ENCODE measurements at regions not wholly inside any gene's neighbourhood (a gene's known extent, or its start where the extent isn't known, plus 50 kb on each side); places are given as distances from the start of the nearest gene placed in this dataset.
"Not testable (repeated sequence)": the region's sequence is repeated elsewhere in the genome, so short reads cannot be mapped to it uniquely, and the experiment has no call there.

DNA sequence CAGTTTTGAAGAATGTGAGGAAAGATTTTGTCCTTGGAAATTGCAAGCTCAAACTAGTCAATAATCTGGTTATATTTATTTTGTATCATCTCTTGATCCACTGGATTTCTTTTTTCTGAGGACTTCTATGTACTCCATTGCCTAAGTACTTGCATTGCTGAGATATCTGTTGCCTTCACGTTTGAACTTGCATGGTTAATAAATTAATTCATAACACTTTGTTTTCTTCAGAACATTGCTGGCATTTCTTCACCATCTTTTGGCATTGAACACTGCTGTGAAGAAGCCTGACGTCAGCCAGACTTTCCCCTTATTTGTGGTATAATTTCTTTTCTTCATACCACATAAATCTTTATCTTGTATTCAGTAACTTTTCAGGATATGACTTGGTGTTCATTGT, 246.0 kb upstream of the KIF2A start:
- DNase-seq, result no peak

- no peak for DNase-seq
Observed at GRCh38 chr5:62065050-62065449, 241.0 kb upstream of the KIF2A start.

DNA sequence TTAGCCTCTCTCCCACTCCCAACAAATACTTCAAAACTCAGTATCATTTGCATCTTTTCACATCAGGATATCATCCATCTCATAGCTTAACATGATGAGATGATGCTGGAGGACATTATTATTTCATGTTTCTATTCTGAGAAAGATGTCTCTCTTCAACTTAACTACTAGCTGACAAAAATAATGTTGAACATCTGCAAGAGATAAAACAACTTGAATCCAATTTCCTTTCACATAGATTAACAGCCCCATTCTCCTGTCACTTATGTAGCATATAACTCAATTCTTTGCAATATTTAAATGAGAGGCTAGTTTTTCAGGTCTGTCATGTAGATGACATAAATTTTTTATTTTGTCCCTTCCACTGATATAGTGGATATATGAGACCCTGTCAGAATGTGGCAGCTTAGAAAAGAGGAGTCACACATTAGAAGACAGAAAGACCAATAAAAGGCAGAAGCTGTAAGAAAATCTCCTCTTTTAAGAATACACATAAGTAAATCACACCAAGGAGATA, 239.2 kb upstream of the KIF2A start:
- no peak for DNase-seq

- no peak for DNase-seq
Observed at GRCh38 chr5:62068554-62068953, 237.5 kb upstream of the KIF2A start.

- DNase-seq, result no peak
Observed at GRCh38 chr5:62077387-62077786, 228.6 kb upstream of the KIF2A start.

GRCh38 chr5:62077823-62078550, 228.0 kb upstream of the KIF2A start:
- no peak for DNase-seq

DNA sequence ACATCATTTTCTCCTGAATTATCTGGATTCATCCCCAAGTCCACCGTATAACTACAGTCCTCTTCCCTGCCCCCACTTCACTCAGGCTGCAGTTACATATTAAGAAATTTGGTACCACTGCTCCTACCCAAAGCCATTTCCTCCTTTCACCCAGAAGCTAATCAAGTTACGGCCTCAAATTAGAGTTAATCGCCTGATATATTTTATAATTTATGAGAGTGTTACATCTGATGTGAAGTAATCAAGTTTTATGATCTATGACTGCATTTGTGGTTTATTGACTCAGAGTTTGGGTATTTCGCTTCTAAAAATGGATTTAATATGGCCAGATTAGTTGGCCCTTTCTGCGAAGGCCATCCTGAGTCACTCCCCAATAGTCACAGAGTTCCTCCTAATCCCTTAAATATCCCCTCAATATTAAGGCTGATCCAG, 223.6 kb upstream of the KIF2A start:
- DNase-seq, result no peak

DNA sequence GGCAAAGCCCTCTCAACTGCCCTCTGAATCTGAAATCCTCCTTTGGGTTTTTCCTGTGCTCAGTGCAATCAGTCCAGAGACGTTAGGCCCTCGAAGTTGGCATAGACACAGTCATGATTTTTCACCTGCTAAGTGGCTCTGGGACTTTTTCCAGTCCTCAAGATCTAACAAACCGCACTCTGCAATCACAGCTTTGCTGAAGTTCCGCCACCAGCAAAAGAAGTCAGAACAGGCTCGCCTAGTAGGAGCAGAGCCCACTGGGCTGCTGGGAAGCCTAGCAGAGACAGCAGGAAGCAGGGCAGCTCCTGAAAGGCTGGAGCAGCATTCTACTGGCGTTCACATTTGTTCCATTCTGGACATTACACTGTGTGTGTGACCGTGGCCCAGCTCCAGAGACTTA, 222.8 kb upstream of the KIF2A start:
- DNase-seq, result no peak

GRCh38 chr5:62083661-62084060, 222.3 kb upstream of the KIF2A start:
- DNase-seq, result no peak

DNA sequence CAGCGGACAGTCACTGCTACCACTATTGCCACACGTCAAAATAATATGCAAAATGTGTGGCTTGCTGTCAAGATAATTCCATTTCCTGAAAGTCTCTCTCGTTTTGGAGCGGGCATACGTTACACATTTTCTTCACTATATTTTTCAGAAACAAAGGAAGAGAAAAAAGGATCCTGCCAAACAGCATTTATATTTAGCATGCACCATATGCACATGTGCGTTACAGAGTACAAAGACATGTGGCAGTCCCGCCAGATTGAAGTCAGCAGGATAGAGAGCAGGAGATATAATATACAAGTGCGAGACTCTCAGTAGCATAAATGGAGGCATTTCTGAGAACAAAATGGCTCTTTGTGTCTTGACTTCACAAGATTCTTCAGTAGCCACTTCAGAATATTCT, 221.6 kb upstream of the KIF2A start:
- no peak for DNase-seq

DNA sequence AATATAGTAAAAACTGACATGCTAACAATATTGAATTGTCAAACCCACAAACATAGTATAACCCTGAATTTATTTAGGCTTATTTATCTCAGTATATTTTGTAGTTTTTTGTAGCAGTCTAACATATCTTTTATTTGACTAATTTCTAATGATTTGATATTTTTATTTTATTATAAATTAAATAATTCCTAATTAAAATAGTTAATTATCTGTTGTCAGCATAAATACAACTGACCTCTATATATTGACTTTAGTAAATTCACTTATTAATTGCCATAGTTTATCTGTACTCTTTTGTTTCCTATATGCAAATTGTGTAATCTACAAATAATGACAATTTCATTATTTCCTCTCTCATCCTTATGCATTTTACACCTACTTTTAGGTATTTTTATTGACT, 215.1 kb upstream of the KIF2A start:
- DNase-seq, result no peak

DNA sequence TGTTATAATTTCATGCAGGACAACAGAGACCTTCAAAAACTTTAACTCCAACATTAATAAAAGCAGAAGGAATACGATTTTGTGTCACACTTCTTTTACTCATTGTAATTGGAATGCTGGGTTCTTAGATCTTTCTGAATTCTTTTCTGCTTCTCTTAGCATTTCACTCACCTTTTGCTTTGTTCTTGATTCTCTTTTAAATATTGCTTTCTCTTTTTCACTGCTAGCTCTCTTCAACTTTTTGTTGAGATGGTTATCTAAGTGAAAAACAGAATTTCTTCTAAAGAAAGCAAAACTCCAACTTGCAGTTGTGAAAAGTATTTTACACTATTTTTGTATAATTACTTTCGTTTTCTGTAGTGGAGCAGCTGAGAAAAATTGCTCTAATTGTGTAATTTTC, 212.6 kb upstream of the KIF2A start:
- no peak for DNase-seq

DNA sequence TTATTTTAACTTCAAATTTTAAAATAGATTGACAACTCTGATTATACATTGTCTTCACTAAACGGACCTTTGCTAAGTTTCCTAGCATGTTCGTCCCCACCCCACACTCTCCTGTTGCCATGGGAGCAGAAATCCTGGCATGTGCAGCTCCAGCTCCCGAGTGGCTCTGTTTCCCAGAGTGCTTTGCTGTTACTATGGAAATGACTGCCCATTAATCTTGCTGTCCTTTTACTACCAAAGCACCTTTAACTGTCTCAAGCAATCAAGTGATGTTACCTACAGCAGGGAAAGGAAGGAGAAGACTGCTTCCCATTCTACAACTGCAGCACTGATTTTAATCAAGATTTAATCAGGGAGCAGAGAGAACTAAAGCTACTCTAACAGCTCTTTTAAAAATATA, 212.0 kb upstream of the KIF2A start:
- DNase-seq, result no peak

GRCh38 chr5:62097361-62097760, 208.6 kb upstream of the KIF2A start:
- no peak for DNase-seq

DNA sequence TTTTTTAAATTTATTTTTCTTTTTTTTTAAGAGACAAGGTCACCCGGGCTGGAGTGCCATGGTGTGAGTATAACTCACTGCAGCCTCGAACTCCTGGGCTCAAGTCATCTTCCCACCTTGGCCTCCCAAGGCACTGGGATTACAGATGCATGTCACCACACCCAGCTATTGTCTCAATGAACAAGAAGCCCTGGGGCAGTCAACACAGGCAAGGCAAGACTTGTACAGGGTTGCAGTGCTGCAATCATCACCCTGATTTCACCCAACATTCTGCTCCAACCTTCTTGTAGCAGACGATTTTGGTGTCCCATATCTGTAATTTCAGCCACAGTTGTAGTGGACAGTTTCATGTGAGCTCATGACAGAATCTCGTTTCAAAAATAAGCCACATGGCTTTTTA, 205.8 kb upstream of the KIF2A start:
- DNase-seq, result no peak

- DNase-seq, result not testable (repeated sequence)
Observed at GRCh38 chr5:62103863-62104262, 202.1 kb upstream of the KIF2A start.

- no peak for DNase-seq
Observed at GRCh38 chr5:62111428-62111827, 194.6 kb upstream of the KIF2A start.

DNA sequence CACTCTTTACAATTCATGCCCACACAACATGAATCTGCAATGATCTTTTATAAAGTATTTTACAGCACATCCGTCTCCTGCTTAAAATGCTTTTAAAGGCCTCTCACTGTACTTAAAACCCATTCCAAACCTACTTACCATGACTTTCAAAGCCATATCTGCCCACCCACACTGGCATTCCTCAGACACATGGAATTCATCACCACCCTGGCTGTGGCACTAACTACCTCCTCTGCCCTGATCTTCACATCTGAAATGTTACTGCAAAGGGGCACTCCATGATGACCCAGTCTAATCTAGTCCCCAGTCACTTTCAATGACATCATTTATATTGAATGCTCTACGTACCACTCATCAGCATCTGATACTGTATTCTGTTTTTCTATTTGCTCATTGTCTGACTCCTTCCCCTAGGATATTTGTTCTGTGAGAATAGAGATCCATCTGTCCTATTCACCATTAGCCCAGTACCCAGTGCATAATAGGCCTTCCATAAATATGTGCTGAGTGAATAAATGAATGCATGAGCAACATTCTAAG, 193.2 kb upstream of the KIF2A start:
- DNase-seq, result no peak

DNA sequence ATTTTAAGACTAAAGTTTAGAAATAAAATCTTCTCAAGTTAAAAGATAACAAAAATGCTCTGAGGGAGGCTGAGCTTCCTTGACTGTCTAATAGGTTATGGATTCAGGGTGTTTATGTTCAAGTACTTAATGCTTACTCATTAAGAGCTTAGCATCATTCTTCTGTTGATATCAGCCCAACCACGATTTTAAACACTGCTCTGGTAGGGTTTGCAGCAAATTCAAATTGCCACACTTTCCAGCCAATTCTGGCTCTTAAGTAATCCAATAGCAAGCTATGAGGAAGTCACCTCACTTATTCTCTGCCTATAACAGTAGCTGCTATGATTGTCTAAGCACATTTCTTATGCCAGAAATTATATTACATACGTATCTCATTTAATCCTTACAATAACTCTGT, 191.0 kb upstream of the KIF2A start:
- no peak for DNase-seq

GRCh38 chr5:62124266-62124665, 181.7 kb upstream of the KIF2A start:
- no peak for DNase-seq

DNA sequence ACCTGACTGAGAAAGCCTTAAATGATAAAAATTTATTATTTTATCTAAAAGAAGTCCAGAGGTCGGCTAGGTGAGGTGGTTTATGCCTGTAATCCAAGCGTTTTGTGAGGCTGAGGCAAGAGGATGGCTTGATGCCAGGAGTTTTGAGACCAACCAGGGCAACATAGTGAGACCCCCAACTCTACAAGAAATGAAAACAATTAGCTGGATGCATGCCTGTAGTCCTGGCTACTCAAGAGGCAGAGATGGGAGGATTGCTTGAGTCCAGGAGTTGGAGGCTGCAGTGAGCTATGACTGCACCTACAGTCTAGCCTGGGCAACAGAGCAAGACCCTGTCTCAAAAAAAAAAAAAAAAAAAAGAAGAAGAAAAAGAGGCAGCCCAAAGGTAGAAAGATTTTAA, 179.9 kb upstream of the KIF2A start:
- no peak for DNase-seq

GRCh38 chr5:62127098-62127736, 178.8 kb upstream of the KIF2A start:
- no peak for DNase-seq

- DNase-seq, result no peak
Observed at GRCh38 chr5:62130107-62130506, 175.9 kb upstream of the KIF2A start.

DNA sequence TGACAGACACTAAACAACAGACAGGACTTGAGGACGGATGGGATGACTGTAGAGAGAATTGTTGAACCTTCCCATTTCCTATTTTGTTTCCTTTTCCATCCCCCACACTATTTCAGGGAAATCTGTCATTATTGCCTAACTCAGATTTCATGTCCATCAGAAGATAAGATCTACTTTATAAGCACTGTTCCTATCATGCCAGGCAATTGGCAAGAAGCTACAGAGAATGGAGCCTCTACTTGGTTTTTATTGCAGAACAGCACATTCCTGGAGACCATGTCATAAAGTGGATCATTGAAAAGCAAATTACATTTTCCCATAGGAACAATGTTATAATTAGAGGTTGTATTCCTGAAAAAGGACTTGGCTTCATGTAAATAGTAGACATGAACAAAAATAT, 173.7 kb upstream of the KIF2A start:
- no peak for DNase-seq
